ENCODE measurements at regions not wholly inside any gene's neighbourhood (a gene's known extent, or its start where the extent isn't known, plus 50 kb on each side); places are given as distances from the start of the nearest gene placed in this dataset.
"Not testable (repeated sequence)": the region's sequence is repeated elsewhere in the genome, so short reads cannot be mapped to it uniquely, and the experiment has no call there.

DNA sequence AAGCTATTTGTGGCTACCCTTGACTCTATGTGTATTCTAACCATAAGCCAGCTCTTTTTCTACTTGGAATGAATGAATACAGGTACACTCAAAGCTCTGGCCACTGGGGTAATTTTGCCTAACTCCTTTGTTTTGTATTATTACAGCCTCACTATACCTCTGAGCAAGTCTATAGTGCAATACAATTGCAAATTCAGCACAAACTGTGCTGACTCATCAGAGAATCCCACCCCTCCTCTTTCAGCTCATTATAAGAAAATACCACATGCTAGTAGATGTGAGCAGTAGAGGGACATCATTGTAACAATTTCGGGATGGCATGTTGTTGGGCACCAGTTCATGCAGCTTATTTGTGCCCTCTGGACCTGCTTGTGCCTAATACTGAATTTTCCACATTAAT, 1382.2 kb downstream of the SLITRK5 start:
- H3K27me3 Mint-ChIP-seq: no peaks in the 10 kb centered on the region
- ATAC-seq (replicated peaks): no peak
- peaks cover 16% of the 10 kb centered on the region for H3K9me3 Mint-ChIP-seq
- H3K4me1 Mint-ChIP-seq: no peaks in the 10 kb centered on the region
- H3K27ac Mint-ChIP-seq: no peak overlapping the region
- no peaks in the 10 kb centered on the region for H3K36me3 Mint-ChIP-seq (ENCODE audit: low read depth)
- no peak overlapping the region for H3K4me3 Mint-ChIP-seq

DNA sequence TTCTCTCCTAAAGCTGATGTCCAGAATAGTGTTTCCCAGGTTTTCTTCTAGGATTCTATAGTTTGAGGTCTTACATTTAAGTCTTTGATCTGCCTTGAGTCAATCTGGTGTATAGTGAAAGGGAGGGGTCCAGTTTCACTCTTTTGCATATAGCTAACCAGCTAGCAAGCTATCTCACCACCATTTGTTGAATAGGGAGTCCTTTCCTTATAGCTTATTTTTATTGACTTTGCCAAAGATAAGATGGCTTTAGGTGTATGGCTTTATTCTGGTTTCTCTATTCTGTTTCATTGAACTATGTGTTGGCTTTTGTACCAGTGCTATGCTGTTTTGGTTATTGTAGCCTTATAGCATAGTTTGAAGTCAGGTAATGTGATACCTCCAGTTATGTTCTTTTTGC, 1386.1 kb downstream of the SLITRK5 start:
- H3K4me1 Mint-ChIP-seq: no peaks in the 10 kb centered on the region
- no peak overlapping the region for H3K27ac Mint-ChIP-seq
- H3K9me3 Mint-ChIP-seq: peaks cover 24% of the 10 kb centered on the region
- no peak for ATAC-seq (replicated peaks)
- H3K27me3 Mint-ChIP-seq: no peaks in the 10 kb centered on the region
- H3K36me3 Mint-ChIP-seq (ENCODE audit: low read depth): no peaks in the 10 kb centered on the region
- no peak overlapping the region for H3K4me3 Mint-ChIP-seq

DNA sequence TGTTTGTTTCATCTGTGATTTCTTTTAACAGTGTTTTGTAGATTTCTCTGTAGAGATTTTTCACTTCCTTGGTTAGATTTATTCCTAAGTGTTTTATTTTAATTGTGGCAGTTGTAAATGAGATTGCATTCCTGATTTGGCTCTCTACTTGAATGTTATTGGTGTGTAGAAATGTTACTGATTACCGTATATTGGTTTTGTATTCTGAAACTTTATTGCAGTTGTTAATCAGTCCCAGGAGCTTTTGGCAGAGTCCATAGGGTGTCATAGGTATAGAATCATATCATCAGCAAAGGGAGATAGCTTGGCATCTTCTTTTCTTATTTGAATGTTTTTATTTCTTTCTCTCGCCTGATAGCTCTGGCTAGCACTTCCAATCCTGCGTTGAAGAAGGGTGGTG, 1386.7 kb downstream of the SLITRK5 start:
- no peak overlapping the region for H3K4me3 Mint-ChIP-seq
- H3K4me1 Mint-ChIP-seq: no peaks in the 10 kb centered on the region
- no peak for ATAC-seq (replicated peaks)
- H3K36me3 Mint-ChIP-seq (ENCODE audit: low read depth): no peaks in the 10 kb centered on the region
- H3K27me3 Mint-ChIP-seq: no peaks in the 10 kb centered on the region
- H3K27ac Mint-ChIP-seq: no peak overlapping the region
- peaks cover 24% of the 10 kb centered on the region for H3K9me3 Mint-ChIP-seq

DNA sequence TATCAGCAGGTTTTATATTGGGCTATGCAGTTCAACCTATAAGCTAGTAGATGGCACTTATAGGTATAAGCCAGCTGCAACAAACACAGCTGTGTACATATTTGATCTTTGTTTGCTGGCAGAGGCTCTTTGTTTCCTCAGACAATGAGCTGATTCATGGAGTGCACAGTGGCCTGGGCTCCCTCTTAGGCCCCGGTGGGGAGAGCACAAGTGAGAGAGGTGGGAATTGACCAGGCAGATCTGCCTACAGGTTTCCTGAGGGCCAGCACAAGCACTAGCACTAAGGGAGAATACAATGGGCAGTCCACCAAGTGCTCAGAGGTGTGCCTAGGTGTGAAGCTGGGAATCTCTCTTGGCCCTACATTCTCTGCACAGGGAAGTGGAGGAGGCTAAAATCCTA, 1390.7 kb downstream of the SLITRK5 start:
- Mint-ChIP-seq H3K4me1 (no peaks in the 10 kb centered on the region), H3K4me3 (no peak overlapping the region), H3K27me3 (no peaks in the 10 kb centered on the region), H3K9me3 (peaks cover 14% of the 10 kb centered on the region), H3K27ac (no peak overlapping the region), H3K36me3 (ENCODE audit: low read depth) (no peaks in the 10 kb centered on the region)
- no peak for ATAC-seq (replicated peaks)

DNA sequence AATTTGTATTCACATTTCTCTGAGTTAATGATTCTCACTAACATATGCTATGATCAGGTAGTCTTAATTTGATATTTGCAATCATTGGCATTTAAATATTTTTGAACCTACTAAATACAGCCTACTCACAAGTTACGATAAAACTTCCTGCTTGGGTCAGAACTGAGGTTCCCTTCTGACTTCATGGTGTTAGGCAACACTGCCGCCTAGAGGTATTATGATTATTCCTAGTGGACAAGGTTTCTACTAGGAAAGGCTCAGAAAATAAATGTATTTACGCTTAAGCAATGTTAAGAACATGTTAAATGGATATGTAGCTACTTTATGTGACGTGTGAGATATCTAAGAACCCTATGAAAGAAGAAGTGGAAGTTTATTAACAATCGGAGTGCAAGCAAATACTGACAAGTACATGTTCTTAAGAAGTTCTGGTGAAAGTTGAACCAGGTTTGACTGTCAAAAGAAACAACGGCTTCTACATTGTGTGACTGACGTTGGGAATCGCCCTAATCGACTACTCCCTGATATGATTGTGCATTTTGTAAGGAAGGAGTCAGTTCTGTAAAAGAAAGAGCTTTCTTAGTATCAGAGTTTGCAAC, 1395.8 kb downstream of the SLITRK5 start:
- H3K4me3 Mint-ChIP-seq: no peak overlapping the region
- ATAC-seq (replicated peaks): no peak
- H3K4me1 Mint-ChIP-seq: no peaks in the 10 kb centered on the region
- no peaks in the 10 kb centered on the region for H3K36me3 Mint-ChIP-seq (ENCODE audit: low read depth)
- H3K9me3 Mint-ChIP-seq: peaks cover 6% of the 10 kb centered on the region
- no peak overlapping the region for H3K27ac Mint-ChIP-seq
- H3K27me3 Mint-ChIP-seq: no peaks in the 10 kb centered on the region

DNA sequence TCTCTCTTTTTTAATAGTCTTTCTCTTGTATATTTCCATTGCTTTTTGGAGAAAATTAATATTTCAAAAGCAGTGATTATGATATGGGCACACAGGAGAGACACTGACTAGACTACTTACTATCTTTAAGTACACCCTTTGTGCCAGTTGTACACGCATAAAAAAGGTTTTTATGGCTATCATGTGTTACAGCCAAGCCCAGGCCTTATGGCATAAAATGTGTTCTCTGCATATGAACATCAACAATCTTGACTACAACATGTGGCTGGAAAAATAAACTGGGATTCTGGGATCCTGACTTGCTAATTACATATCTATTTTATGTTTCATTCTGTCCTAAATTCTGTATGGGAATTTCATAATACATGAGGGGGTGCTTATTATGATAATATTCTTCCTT, 1401.8 kb downstream of the SLITRK5 start:
- no peaks in the 10 kb centered on the region for H3K4me1 Mint-ChIP-seq
- H3K27ac Mint-ChIP-seq: no peak overlapping the region
- ATAC-seq (replicated peaks): no peak
- peaks cover 14% of the 10 kb centered on the region for H3K9me3 Mint-ChIP-seq
- H3K4me3 Mint-ChIP-seq: no peak overlapping the region
- no peaks in the 10 kb centered on the region for H3K36me3 Mint-ChIP-seq (ENCODE audit: low read depth)
- no peaks in the 10 kb centered on the region for H3K27me3 Mint-ChIP-seq

DNA sequence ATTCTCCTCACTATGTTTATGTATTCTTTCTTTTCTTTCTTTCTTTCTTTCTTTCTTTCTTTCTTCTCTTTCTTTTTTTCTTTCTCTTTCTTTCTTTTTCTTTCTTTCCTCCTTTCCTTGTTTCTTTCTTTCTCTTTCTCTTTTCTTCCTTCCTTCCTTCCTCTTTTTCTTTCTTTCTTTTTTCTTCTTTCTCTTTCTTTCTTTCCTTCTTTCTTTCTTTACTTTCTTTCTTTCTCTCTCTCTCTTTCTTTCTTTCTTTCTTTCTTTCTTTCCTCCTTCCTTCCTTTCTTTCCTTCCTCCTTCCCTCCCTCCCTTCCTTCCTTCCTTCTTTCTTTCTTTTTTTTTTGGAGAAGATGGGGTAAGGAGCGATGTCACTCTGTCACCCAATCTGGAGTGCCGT, 1405.5 kb downstream of the SLITRK5 start:
- Mint-ChIP-seq H3K9me3 (peaks cover 18% of the 10 kb centered on the region), H3K36me3 (ENCODE audit: low read depth) (no peaks in the 10 kb centered on the region), H3K4me3 (no peak overlapping the region), H3K27ac (no peak overlapping the region), H3K4me1 (no peaks in the 10 kb centered on the region), H3K27me3 (no peaks in the 10 kb centered on the region)
- ATAC-seq (replicated peaks): no peak

DNA sequence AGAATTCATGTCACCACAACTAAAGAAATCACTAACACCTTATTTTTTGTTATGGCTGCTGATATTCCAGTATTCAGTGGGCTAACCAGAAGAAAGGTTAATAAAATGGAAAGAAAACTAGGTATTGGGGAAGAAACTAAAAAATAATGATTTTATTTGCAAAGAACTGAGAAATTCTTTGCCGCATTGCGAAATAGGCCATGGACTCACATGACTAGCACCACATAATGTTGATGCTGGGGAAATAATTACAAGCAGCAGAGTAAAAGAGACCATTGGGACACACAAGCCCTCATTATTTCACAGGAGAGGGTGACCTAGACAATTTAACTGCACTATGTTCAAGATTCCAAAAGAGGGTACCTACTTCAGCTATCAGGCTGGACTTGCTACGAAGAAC, 1411.5 kb downstream of the SLITRK5 start:
- no peak overlapping the region for H3K27ac Mint-ChIP-seq
- no peaks in the 10 kb centered on the region for H3K27me3 Mint-ChIP-seq
- H3K9me3 Mint-ChIP-seq: peaks cover 12% of the 10 kb centered on the region
- no peak for ATAC-seq (replicated peaks)
- H3K4me1 Mint-ChIP-seq: no peaks in the 10 kb centered on the region
- H3K4me3 Mint-ChIP-seq: no peak overlapping the region
- no peaks in the 10 kb centered on the region for H3K36me3 Mint-ChIP-seq (ENCODE audit: low read depth)

DNA sequence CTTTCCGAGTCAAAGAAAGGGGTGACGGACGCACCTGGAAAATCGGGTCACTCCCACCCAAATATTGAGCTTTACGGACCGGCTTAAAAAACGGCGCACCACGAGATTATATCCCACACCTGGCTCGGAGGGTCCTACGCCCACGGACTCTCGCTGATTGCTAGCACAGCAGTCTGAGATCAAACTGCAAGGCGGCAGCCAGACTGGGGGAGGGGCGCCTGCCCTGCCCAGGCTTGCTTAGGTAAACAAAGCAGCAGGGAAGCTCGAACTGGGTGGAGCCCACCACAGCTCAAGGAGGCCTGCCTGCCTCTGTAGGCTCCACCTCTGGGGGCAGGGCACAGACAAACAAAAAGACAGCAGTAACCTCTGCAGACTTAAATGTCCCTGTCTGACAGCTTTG, 1416.9 kb downstream of the SLITRK5 start:
- not testable (repeated sequence) for H3K4me3 Mint-ChIP-seq; H3K36me3 Mint-ChIP-seq (ENCODE audit: low read depth); H3K4me1 Mint-ChIP-seq; ATAC-seq (replicated peaks); H3K27ac Mint-ChIP-seq; H3K9me3 Mint-ChIP-seq; H3K27me3 Mint-ChIP-seq

DNA sequence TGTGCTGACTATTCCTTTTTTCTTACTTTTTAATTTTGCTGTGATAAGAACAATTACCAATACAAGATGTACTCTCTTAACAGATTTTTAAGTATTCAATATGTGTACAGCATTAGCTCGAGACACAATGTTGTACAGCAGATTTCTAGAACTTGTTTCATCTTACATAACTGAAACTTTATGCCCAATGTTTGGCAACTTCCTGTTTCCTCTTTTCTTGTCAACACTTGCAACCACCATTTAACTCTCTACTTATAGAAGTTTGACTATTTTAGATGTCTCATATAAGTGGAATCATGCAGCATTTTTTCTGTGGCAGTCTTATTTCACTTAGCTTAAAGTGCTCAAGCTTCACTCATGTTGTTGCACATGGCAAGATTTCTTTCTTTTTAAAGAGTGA, 1426.8 kb downstream of the SLITRK5 start:
- peaks cover 15% of the 10 kb centered on the region for H3K9me3 Mint-ChIP-seq
- H3K4me3 Mint-ChIP-seq: no peak overlapping the region
- H3K27me3 Mint-ChIP-seq: no peaks in the 10 kb centered on the region
- no peaks in the 10 kb centered on the region for H3K36me3 Mint-ChIP-seq (ENCODE audit: low read depth)
- no peak overlapping the region for H3K27ac Mint-ChIP-seq
- H3K4me1 Mint-ChIP-seq: no peaks in the 10 kb centered on the region
- ATAC-seq (replicated peaks): no peak

DNA sequence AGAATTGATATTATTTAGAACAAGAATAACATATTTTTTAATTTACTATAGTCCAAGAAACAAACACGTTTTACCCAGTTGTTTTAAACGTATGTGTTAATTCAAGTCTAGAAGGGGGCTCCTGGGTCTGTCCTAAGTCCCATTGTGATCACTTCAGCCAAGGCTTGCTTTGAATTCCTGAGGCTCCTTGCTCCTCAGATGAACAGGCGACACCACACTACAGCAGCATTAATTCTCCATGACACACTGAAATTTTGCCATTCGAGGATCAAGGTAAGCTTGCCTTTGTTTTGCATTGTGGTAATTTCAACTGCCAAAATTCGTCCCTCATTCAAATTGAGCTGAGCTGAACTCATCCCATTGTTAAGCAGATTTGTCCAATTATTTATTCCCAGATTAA, 1442.6 kb downstream of the SLITRK5 start:
- no peaks in the 10 kb centered on the region for H3K4me1 Mint-ChIP-seq
- H3K27ac Mint-ChIP-seq: no peak overlapping the region

DNA sequence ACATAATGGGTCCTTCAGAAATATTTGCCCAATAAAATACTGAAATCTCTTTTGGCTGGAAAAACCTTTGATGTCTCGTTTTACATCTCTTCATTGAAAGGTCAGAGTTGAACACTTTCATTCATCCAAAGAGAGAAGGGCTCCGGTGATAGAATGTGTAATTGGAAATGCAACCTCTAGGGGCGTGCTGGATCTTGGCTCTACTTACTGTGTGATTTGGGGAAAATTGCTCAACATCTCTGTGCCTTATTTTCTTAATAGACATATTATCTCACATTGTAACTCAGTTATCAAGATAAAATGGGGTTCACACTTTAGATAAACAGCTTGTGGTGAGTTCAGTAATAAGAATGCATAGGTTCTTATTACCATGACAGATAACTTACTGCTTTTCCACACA, 1444.1 kb downstream of the SLITRK5 start:
- Mint-ChIP-seq H3K9me3 (peaks cover 10% of the 10 kb centered on the region), H3K4me1 (no peaks in the 10 kb centered on the region), H3K27me3 (no peaks in the 10 kb centered on the region), H3K4me3 (no peak overlapping the region), H3K27ac (no peak overlapping the region), H3K36me3 (ENCODE audit: low read depth) (no peaks in the 10 kb centered on the region)
- ATAC-seq (replicated peaks): no peak

More for the DNA sequence above, 1442.6 kb downstream of the SLITRK5 start:
- no peaks in the 10 kb centered on the region for H3K27me3 Mint-ChIP-seq
- ATAC-seq (replicated peaks): no peak
- H3K4me3 Mint-ChIP-seq: no peak overlapping the region
- H3K9me3 Mint-ChIP-seq: peaks cover 9% of the 10 kb centered on the region
- H3K36me3 Mint-ChIP-seq (ENCODE audit: low read depth): no peaks in the 10 kb centered on the region

DNA sequence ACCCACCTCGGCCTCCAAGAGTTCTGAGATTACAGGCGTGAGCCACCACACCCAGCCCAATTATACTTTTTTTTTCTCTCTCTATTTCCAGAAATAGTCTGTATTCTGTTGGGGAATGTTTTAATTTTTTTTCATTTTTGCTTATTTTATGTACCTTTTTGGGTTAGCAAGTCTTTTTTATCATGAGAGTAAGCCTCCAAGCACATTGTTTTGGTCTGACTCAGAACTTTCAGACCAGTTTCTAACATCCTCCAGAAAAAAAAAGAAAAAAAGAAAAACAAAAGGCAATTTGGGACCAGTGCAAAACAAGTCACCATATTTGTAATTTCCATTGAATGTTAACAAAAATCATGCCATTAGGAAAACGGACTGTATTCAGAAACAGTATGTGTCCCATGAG, 1465.5 kb downstream of the SLITRK5 start:
- Mint-ChIP-seq H3K4me1 (no peaks in the 10 kb centered on the region), H3K9me3 (no peaks in the 10 kb centered on the region), H3K4me3 (no peak overlapping the region), H3K27me3 (no peaks in the 10 kb centered on the region), H3K36me3 (ENCODE audit: low read depth) (no peaks in the 10 kb centered on the region), H3K27ac (no peak overlapping the region)
- no peak for ATAC-seq (replicated peaks)

DNA sequence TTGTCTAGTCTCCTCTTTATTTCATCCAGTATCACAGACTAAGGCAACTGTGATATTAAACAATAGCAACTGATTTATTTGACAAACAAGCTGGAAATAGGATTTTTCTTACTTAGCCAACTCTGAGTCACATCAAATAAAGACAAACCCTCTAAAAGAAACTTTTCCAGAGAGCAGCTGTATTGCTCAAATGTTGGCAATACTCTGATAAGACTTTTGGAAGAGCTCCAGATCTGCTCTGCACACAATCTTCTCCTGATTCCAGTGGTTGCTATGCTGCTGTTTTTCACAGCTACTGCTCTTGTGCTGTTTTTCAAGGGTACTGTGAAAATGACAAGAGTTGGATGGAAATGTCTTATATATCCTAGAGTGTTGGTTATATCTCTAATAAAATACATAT, 1479.2 kb downstream of the SLITRK5 start:
- H3K36me3 Mint-ChIP-seq (ENCODE audit: low read depth): no peaks in the 10 kb centered on the region
- no peak overlapping the region for H3K27ac Mint-ChIP-seq
- H3K9me3 Mint-ChIP-seq: peaks cover 11% of the 10 kb centered on the region
- no peak overlapping the region for H3K4me3 Mint-ChIP-seq
- ATAC-seq (replicated peaks): no peak
- H3K4me1 Mint-ChIP-seq: no peaks in the 10 kb centered on the region
- no peaks in the 10 kb centered on the region for H3K27me3 Mint-ChIP-seq

DNA sequence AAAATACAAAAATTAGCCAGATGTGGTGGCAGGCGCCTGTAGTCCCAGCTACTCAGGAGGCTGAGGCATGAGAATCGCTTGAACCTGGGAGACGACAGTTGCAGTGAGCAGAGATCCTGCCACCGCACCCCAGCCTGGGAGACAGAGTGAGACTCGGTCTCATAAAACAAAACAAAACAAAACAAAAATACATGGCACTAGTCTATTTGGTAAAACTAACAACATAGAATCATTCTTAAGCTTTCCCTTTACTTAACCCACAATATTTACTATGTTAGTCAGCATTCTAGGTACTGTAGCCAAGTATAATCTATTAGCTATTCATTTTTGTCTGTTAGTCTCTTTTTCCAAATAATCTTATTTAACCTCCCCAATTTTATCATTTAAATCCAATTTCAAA, 1482.8 kb downstream of the SLITRK5 start:
- H3K4me1 Mint-ChIP-seq: no peaks in the 10 kb centered on the region
- no peak for ATAC-seq (replicated peaks)
- H3K9me3 Mint-ChIP-seq: peaks cover 3% of the 10 kb centered on the region
- H3K36me3 Mint-ChIP-seq (ENCODE audit: low read depth): no peaks in the 10 kb centered on the region
- no peak overlapping the region for H3K4me3 Mint-ChIP-seq
- no peaks in the 10 kb centered on the region for H3K27me3 Mint-ChIP-seq
- no peak overlapping the region for H3K27ac Mint-ChIP-seq

DNA sequence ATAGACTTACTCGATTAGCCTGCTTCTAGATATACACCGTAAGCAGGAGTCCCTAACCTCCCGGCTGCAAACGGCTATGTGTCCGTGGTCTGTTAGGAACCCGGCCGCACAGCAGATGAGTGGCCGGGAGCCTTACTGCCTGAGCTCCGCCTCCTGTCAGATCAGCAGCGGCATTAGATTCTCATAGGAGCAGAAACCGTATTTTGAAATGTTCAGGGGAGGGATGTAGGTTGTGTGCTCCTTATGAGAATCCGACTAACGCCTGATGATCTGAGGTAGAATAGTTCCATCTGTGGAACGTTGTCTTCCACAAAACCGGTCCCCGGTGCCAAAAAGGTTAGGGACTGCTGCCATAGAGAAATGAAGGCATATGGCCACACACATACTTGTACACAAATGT, 1491.9 kb downstream of the SLITRK5 start:
- H3K27ac Mint-ChIP-seq: no peak overlapping the region
- no peak for ATAC-seq (replicated peaks)
- H3K27me3 Mint-ChIP-seq: no peaks in the 10 kb centered on the region
- H3K4me3 Mint-ChIP-seq: no peak overlapping the region
- H3K36me3 Mint-ChIP-seq (ENCODE audit: low read depth): no peaks in the 10 kb centered on the region
- H3K4me1 Mint-ChIP-seq: no peaks in the 10 kb centered on the region
- peaks cover 9% of the 10 kb centered on the region for H3K9me3 Mint-ChIP-seq

Data from activated T-helper 17 cell treated with anti-CD3 and anti-CD28 coated beads, Interleukin-2, amount 50 U/mL, for 72 hours (primary cell).